CD14-positive monocyte (primary cell): ENCODE measurements at regions not wholly inside any gene's neighbourhood (a gene's known extent, or its start where the extent isn't known, plus 50 kb on each side); places are given as distances from the start of the nearest gene placed in this dataset.

ENCODE experiments used
- DNase-seq, 3 donors: peaks; one replicate each; pipeline ENCODE4 v3.0.0-alpha.2; 2011 to 2022
- H2AFZ ChIP-seq: 2 replicates; pipeline ENCODE4 v1.6.0; 2012; ENCODE audit warnings: mild to moderate bottlenecking, low read depth, low read length, inconsistent platforms; ENCODE audit not compliant: insufficient read depth, poor library complexity, severe bottlenecking
- H3K27ac ChIP-seq, 2 donors: 1 replicate in 1 of 2; 2 replicates in 1 of 2; pipeline ENCODE4 v1.5.1; 2012 to 2013; ENCODE audit warnings: low read length in 2 of 2, control low read depth in 1 of 2, inconsistent platforms in 1 of 2, low read depth in 1 of 2, mild to moderate bottlenecking in 1 of 2
- H3K27me3 ChIP-seq, 2 donors: one replicate each; pipeline versions ENCODE4 v1.6.0 to v1.6.1; 2011 to 2013; ENCODE audit warnings: low read length in 2 of 2; ENCODE audit not compliant: control insufficient read depth in 2 of 2, insufficient read depth in 2 of 2
- H3K36me3 ChIP-seq, 2 donors: replicated peaks in 1 of 2; 1 replicate in 1 of 2; 2 replicates in 1 of 2; pipeline versions ENCODE4 v1.5.1 to v1.6.1; 2012 to 2013; ENCODE audit warnings: low read length in 2 of 2, control low read depth in 1 of 2, inconsistent platforms in 1 of 2, mild to moderate bottlenecking in 1 of 2; ENCODE audit not compliant: insufficient read depth in 2 of 2, control insufficient read depth in 1 of 2
- H3K4me1 ChIP-seq, 2 donors: 1 replicate in 1 of 2; 2 replicates in 1 of 2; pipeline versions ENCODE4 v1.5.1 to v1.6.1; 2012 to 2013; ENCODE audit warnings: low read length in 2 of 2, control low read depth in 1 of 2, inconsistent platforms in 1 of 2, mild to moderate bottlenecking in 1 of 2, moderate library complexity in 1 of 2; ENCODE audit not compliant: insufficient read depth in 2 of 2, control insufficient read depth in 1 of 2
- H3K4me2 ChIP-seq: replicated peaks from 2 replicates; pipeline ENCODE3; 2012; ENCODE audit warnings: low read length, moderate library complexity, mild to moderate bottlenecking; ENCODE audit not compliant: poor library complexity, severe bottlenecking; ENCODE audit errors: extremely low read depth
- H3K4me3 ChIP-seq, 3 experiments: fragments of 200-600 bp in 1 of 3; sonication (generic) in 1 of 3; replicated peaks in 1 of 3; 1 replicate in 2 of 3; 2 replicates in 1 of 3; pipeline ENCODE4 v1.5.1; 2011 to 2013; ENCODE audit warnings: low read length in 3 of 3, mild to moderate bottlenecking in 3 of 3, control low read depth in 2 of 3, low read depth in 2 of 3, inconsistent platforms in 1 of 3, moderate library complexity in 1 of 3
- H3K79me2 ChIP-seq: 2 replicates; pipeline ENCODE4 v1.6.0; 2012; ENCODE audit warnings: mild to moderate bottlenecking, control low read depth, inconsistent platforms, low read length, moderate library complexity; ENCODE audit not compliant: insufficient read depth
- H3K9ac ChIP-seq: 2 replicates; pipeline ENCODE4 v1.6.0; 2017; ENCODE audit warnings: low read length, mild to moderate bottlenecking; ENCODE audit not compliant: insufficient read depth, poor library complexity, severe bottlenecking
- H3K9me3 ChIP-seq, 2 donors: replicated peaks in 1 of 2; 1 replicate in 1 of 2; 2 replicates in 1 of 2; pipeline versions ENCODE4 v1.5.1 to v1.6.1; 2012 to 2013; ENCODE audit warnings: low read length in 2 of 2, control low read depth in 1 of 2; ENCODE audit not compliant: control insufficient read depth in 1 of 2, insufficient read depth in 1 of 2
- H4K20me1 ChIP-seq: 2 replicates; pipeline ENCODE4 v1.6.0; 2012; ENCODE audit warnings: mild to moderate bottlenecking, low read length, control low read depth, moderate library complexity; ENCODE audit not compliant: insufficient read depth
- H3K27ac Mint-ChIP-seq, 7 donors: one replicate each; pipeline ENCODE4 v1.8.0; 2020; ENCODE audit warnings: mild to moderate bottlenecking in 7 of 7, mixed read lengths in 7 of 7, moderate library complexity in 6 of 7, inconsistent platforms in 2 of 7
- H3K27me3 Mint-ChIP-seq, 3 donors: one replicate each; pipeline ENCODE4 v1.8.0; 2021 to 2022; ENCODE audit warnings: low read depth in 3 of 3, mild to moderate bottlenecking in 3 of 3, mixed read lengths in 3 of 3, moderate library complexity in 3 of 3, inconsistent platforms in 1 of 3
- H3K36me3 Mint-ChIP-seq, 2 donors: one replicate each; pipeline ENCODE4 v1.8.0; 2020; ENCODE audit warnings: mixed read lengths in 2 of 2, inconsistent platforms in 1 of 2, mild to moderate bottlenecking in 1 of 2
- H3K4me1 Mint-ChIP-seq: one replicate; pipeline ENCODE4 v1.8.0; 2020; ENCODE audit warnings: mild to moderate bottlenecking, mixed read lengths
- H3K4me3 Mint-ChIP-seq, 2 donors: one replicate each; pipeline ENCODE4 v1.8.0; 2020; ENCODE audit warnings: mild to moderate bottlenecking in 2 of 2, mixed read lengths in 2 of 2, moderate library complexity in 1 of 2
- H3K9me3 Mint-ChIP-seq, 7 donors: one replicate each; pipeline ENCODE4 v1.8.0; 2020 to 2022; ENCODE audit warnings: mixed read lengths in 7 of 7, mild to moderate bottlenecking in 6 of 7, moderate library complexity in 6 of 7, inconsistent platforms in 2 of 7
- WGBS: methylation state at CpG from one replicate; pipeline ENCODE4 v1.1.5; 2013; ENCODE audit warnings: missing lambda C conversion rate; ENCODE audit not compliant: insufficient coverage; 5-methylcytosine and 5-hydroxymethylcytosine counted together
- intact Hi-C, 2 donors: fragments of 100-400 bp; cut with micrococcal nuclease; formaldehyde crosslinking; loops; one replicate each; pipeline versions ENCODE4 v1.15.0 to v1.15.1; 2023
- TF ChIP-seq, protein P1 (sequence below): fragments of 200-600 bp; IDR thresholded peaks from one replicate; pipeline ENCODE4 v1.8.0; 2022; ENCODE audit warnings: antibody characterized with exemption, mild to moderate bottlenecking

DNA sequence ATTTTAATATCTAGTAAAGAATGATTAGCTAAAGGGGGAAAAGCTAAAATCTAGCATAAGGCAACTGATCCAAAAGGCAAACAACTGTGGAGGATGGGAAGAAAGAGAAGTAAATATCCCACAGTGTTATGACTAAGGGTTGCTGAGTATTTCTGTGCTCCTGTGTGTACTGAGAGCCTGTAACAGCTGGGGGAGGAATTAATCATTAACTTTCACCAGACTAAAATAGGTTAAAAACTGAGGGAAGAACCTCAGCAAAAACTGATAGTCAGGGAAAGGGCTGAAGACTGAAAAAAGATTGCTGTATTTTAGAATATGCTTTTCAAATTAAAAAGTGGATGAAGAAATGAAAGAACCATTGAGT lies 365.9 kb downstream of the CXXC4 start:
- H3K36me3 Mint-ChIP-seq, result no peaks in the 10 kb centered on the region
- no peak overlapping the region for H3K27ac Mint-ChIP-seq
- no peaks in the 10 kb centered on the region for H3K27me3 Mint-ChIP-seq
- no peak overlapping the region for H2AFZ ChIP-seq
- H3K9me3 Mint-ChIP-seq, result peaks cover 0 to 2% (median 0%) of the 10 kb centered on the region in 7 donors
- H3K27ac ChIP-seq, result no peak overlapping the region
- H4K20me1 ChIP-seq, result no peaks in the 10 kb centered on the region
- no peaks in the 10 kb centered on the region for H3K79me2 ChIP-seq
- no peaks in the 10 kb centered on the region for H3K4me1 ChIP-seq
- H3K4me1 Mint-ChIP-seq, result no peaks in the 10 kb centered on the region
- no peak overlapping the region for H3K4me3 ChIP-seq
- H3K27me3 ChIP-seq, result no peaks in the 10 kb centered on the region
- no peaks in the 10 kb centered on the region for H3K36me3 ChIP-seq
- intact Hi-C loops, result no loop called here
- TF ChIP-seq, protein P1, sequence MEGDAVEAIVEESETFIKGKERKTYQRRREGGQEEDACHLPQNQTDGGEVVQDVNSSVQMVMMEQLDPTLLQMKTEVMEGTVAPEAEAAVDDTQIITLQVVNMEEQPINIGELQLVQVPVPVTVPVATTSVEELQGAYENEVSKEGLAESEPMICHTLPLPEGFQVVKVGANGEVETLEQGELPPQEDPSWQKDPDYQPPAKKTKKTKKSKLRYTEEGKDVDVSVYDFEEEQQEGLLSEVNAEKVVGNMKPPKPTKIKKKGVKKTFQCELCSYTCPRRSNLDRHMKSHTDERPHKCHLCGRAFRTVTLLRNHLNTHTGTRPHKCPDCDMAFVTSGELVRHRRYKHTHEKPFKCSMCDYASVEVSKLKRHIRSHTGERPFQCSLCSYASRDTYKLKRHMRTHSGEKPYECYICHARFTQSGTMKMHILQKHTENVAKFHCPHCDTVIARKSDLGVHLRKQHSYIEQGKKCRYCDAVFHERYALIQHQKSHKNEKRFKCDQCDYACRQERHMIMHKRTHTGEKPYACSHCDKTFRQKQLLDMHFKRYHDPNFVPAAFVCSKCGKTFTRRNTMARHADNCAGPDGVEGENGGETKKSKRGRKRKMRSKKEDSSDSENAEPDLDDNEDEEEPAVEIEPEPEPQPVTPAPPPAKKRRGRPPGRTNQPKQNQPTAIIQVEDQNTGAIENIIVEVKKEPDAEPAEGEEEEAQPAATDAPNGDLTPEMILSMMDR, result no peak
- H3K9ac ChIP-seq, result no peak overlapping the region
- no peak for DNase-seq
- H3K4me2 ChIP-seq, result no peak overlapping the region
- no peak overlapping the region for H3K4me3 Mint-ChIP-seq
- H3K9me3 ChIP-seq, result no peaks in the 10 kb centered on the region

DNA sequence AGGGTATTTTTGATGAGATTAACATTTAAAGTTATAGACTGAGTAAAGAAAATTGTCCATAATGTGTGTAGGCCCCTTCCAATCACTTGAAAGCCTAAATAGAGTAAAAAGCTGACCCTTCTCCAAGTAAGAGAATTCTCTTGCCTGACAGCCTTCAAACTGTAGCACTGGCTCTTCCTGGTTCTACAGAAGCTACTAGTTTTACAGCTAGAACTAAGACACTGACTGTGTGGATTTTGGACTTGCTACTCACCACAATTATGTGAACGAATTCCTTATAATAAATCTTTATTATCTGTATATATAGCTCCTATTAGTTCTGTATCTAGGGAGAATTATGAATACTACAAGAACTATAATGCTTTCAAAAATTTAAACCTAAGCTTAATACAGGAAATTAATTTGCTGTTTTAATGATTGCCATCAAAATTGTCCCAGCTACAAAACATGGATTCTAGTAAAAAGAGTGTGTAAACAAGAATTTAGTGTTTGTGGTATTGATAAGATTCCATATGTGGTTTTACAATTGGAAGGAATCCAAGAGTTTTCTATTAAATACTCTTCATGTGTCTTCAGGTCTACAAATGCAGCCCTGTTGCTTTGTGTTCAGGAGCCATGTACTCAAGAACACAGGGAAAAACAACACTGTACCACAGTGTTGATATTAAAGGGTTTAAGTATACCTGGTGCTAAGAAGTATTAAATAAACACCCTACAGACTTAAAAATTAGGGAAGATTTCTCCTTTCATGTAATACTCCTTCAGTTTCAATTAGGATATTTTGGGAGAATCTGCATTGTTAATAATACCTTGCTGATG lies 366.5 kb downstream of the CXXC4 start:
- H3K27me3 ChIP-seq, result no peaks in the 10 kb centered on the region
- H3K4me3 ChIP-seq, result no peak overlapping the region
- no peaks in the 10 kb centered on the region for H3K79me2 ChIP-seq
- Mint-ChIP-seq H3K4me3 (no peak overlapping the region), H3K36me3 (no peaks in the 10 kb centered on the region), H3K27me3 (no peaks in the 10 kb centered on the region), H3K9me3 (peaks cover 0 to 2% (median 0%) of the 10 kb centered on the region in 7 donors), H3K27ac (no peak overlapping the region), H3K4me1 (no peaks in the 10 kb centered on the region)
- H2AFZ ChIP-seq, result no peak overlapping the region
- WGBS, result no CpG with 5 or more reads among the region's 1 CpG
- no peaks in the 10 kb centered on the region for H3K4me1 ChIP-seq
- no peak overlapping the region for H3K4me2 ChIP-seq
- no peak for DNase-seq
- H3K36me3 ChIP-seq, result no peaks in the 10 kb centered on the region
- TF ChIP-seq, protein P1, result no peak
- H4K20me1 ChIP-seq, result no peaks in the 10 kb centered on the region
- H3K9me3 ChIP-seq, result no peaks in the 10 kb centered on the region
- intact Hi-C loops, result no loop called here
- H3K27ac ChIP-seq, result no peak overlapping the region
- no peak overlapping the region for H3K9ac ChIP-seq
